HEK293 (cell line): ENCODE measurements at regions not wholly inside any gene's neighbourhood (a gene's known extent, or its start where the extent isn't known, plus 50 kb on each side); places are given as distances from the start of the nearest gene placed in this dataset.

Experiments used
- CTCF ChIA-PET: fragments of 350-600 bp; formaldehyde crosslinking; extraction: SDS; loops from one replicate; lab custom pipeline; 2021; ENCODE audit warnings: antibody characterized with exemption; lab: Yijun Ruan, JAX
- POLR2A ChIA-PET: fragments of 300-600 bp; formaldehyde crosslinking; extraction: SDS; loops from one replicate; lab custom pipeline; 2020; ENCODE audit warnings: antibody characterized with exemption, inconsistent platforms; lab: Yijun Ruan, JAX
- H3K27ac ChIP-seq: fragments of 200-500 bp; sonication (Bioruptor generic); 2 replicates; pipeline ENCODE4 v1.5.1; 2014; ENCODE audit warnings: low read depth, low read length, control low read depth, inconsistent platforms; ENCODE audit errors: extremely low read depth
- H3K36me3 ChIP-seq, 2 experiments: fragments of 200-500 bp in 1 of 2; sonication (Bioruptor generic) in 1 of 2; 1 replicate in 1 of 2; 2 replicates in 1 of 2; pipeline ENCODE4 v1.5.1; 2014 to 2017; ENCODE audit warnings: inconsistent platforms in 2 of 2, low read length in 2 of 2; ENCODE audit not compliant: control insufficient read depth in 2 of 2, insufficient read depth in 1 of 2
- H3K4me1 ChIP-seq: fragments of 200-500 bp; sonication (Bioruptor generic); 2 replicates; pipeline ENCODE4 v1.5.1; 2014; ENCODE audit warnings: mild to moderate bottlenecking, low read length, inconsistent platforms; ENCODE audit not compliant: control insufficient read depth, insufficient read depth
- H3K4me3 ChIP-seq: 2 replicates; pipeline ENCODE4 v1.5.1; 2011; ENCODE audit warnings: low read depth, mild to moderate bottlenecking, control low read depth, low read length, moderate library complexity
- H3K9me3 ChIP-seq: fragments of 200-500 bp; sonication (Bioruptor generic); 2 replicates; pipeline ENCODE4 v1.5.1; 2014; ENCODE audit warnings: low read depth, low read length, inconsistent platforms; ENCODE audit not compliant: control insufficient read depth, insufficient read depth
- GFI1B ChIP-seq: fragments of 450-650 bp; formaldehyde crosslinking; IDR thresholded peaks from 2 replicates; pipeline ENCODE4 v1.5.1; 2016; ENCODE audit warnings: missing biosample characterization, missing genetic modification characterization
- IKZF3 ChIP-seq: fragments of 450-650 bp; IDR thresholded peaks from 2 replicates; pipeline ENCODE4 v1.5.0; 2018; ENCODE audit warnings: missing biosample characterization, mild to moderate bottlenecking, missing genetic modification characterization, moderate library complexity
- KLF10 ChIP-seq: fragments of 450-650 bp; IDR thresholded peaks from 2 replicates; pipeline ENCODE4 v1.5.1; 2018; ENCODE audit warnings: missing biosample characterization, mild to moderate bottlenecking, missing genetic modification characterization
- KLF16 ChIP-seq: fragments of 450-650 bp; formaldehyde crosslinking; IDR thresholded peaks from 2 replicates; pipeline ENCODE4 v1.5.1; 2017; ENCODE audit warnings: missing biosample characterization, missing genetic modification characterization
- MZF1 ChIP-seq: fragments of 450-650 bp; formaldehyde crosslinking; IDR thresholded peaks from 2 replicates; pipeline ENCODE4 v1.5.1; 2017; ENCODE audit warnings: missing biosample characterization, missing genetic modification characterization, borderline replicate concordance
- YY1 ChIP-seq: fragments of 450-650 bp; formaldehyde crosslinking; IDR thresholded peaks from 2 replicates; pipeline ENCODE4 v1.5.1; 2018; ENCODE audit warnings: missing biosample characterization, missing genetic modification characterization
- YY2 ChIP-seq: fragments of 450-650 bp; formaldehyde crosslinking; IDR thresholded peaks from 2 replicates; pipeline ENCODE4 v1.5.1; 2016; ENCODE audit warnings: missing biosample characterization, missing genetic modification characterization
- ZBTB8A ChIP-seq: fragments of 450-650 bp; formaldehyde crosslinking; IDR thresholded peaks from 2 replicates; pipeline ENCODE4 v1.5.1; 2016; ENCODE audit warnings: missing biosample characterization, missing genetic modification characterization
- ZFP41 ChIP-seq: fragments of 450-650 bp; formaldehyde crosslinking; IDR thresholded peaks from 2 replicates; pipeline ENCODE4 v1.5.1; 2016; ENCODE audit warnings: missing biosample characterization, missing genetic modification characterization, borderline replicate concordance
- ZNF157 ChIP-seq: fragments of 450-650 bp; formaldehyde crosslinking; IDR thresholded peaks from 2 replicates; pipeline ENCODE4 v1.5.1; 2016; ENCODE audit warnings: missing biosample characterization, missing genetic modification characterization
- ZNF169 ChIP-seq: fragments of 450-650 bp; formaldehyde crosslinking; IDR thresholded peaks from 2 replicates; pipeline ENCODE4 v1.5.1; 2016; ENCODE audit warnings: missing biosample characterization, missing genetic modification characterization
- ZNF211 ChIP-seq: fragments of 450-650 bp; formaldehyde crosslinking; IDR thresholded peaks from 2 replicates; pipeline ENCODE4 v1.5.1; 2016; ENCODE audit warnings: low read depth, missing biosample characterization, missing genetic modification characterization
- ZNF416 ChIP-seq: fragments of 450-650 bp; formaldehyde crosslinking; IDR thresholded peaks from 2 replicates; pipeline ENCODE4 v1.5.1; 2016; ENCODE audit warnings: missing biosample characterization, missing genetic modification characterization
- ZNF530 ChIP-seq: fragments of 450-650 bp; formaldehyde crosslinking; IDR thresholded peaks from 2 replicates; pipeline ENCODE4 v1.5.1; 2016; ENCODE audit warnings: low read depth, missing biosample characterization, missing genetic modification characterization
- ZNF561 ChIP-seq: fragments of 450-650 bp; IDR thresholded peaks from 2 replicates; pipeline ENCODE4 v1.5.1; 2018; ENCODE audit warnings: missing biosample characterization, missing genetic modification characterization, borderline replicate concordance
- ZNF626 ChIP-seq: fragments of 450-650 bp; sonication (Bioruptor Pico); formaldehyde crosslinking; IDR thresholded peaks from 2 replicates; pipeline ENCODE4 v1.5.1; 2018; ENCODE audit warnings: missing biosample characterization, missing genetic modification characterization, inconsistent platforms
- TF ChIP-seq, protein P1 (sequence below): fragments of 450-650 bp; formaldehyde crosslinking; IDR thresholded peaks from 2 replicates; pipeline ENCODE4 v1.5.1; 2016; ENCODE audit warnings: missing biosample characterization, missing genetic modification characterization
- TF ChIP-seq, protein P2 (sequence below): fragments of 450-650 bp; formaldehyde crosslinking; IDR thresholded peaks from 2 replicates; pipeline ENCODE4 v1.5.1; 2016; ENCODE audit warnings: missing biosample characterization, missing genetic modification characterization
- TF ChIP-seq, protein P3 (sequence below): fragments of 450-650 bp; formaldehyde crosslinking; IDR thresholded peaks from 2 replicates; pipeline ENCODE4 v1.5.1; 2016; ENCODE audit warnings: missing biosample characterization, missing genetic modification characterization
- TF ChIP-seq, protein P4 (sequence below): fragments of 450-650 bp; formaldehyde crosslinking; IDR thresholded peaks from 2 replicates; pipeline ENCODE4 v1.5.1; 2016; ENCODE audit warnings: missing biosample characterization, missing genetic modification characterization

DNA sequence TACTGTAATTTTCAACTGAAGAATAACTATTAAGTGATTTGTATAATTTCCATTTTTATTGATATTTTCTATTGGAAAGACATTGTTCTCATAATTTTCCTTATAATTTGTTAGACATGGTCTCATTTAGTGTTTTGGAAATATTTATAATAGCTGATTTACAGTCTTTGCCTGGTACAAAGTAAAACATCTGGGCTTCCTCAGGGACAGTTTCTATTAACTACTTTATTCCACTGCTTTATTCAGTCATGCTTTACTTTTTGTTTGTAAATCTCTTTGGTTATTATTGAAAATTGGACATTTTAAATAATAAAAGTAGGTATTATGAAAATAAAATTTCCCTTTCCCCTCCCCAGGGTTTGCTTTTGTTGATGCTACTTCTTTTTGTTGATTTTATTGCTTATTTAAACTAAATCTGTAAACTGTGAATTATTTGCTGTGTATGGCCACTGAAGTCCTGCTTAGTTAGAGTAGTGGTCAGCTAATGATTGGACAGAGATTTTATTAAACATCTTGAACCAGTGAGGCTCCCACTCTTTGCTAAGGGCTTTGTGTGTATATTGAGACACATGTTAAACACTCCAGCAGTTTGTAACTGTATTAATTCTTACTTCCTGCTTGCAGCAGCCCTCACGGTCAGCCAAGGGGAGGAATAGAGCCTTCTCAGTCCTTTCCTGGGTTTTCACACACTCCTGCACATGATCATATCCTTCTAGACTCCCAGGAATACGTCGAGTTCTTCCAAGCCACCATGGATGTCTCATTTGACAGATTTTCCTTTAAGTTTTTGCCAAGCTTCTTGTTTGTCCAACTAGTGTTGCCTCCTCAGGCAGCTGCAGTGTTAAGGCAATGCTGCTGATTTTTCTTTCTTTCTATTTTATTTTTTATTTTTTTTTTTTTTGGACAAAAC is 994.6 kb upstream of the PRMT6 start (continued):
- TF ChIP-seq, protein P1, sequence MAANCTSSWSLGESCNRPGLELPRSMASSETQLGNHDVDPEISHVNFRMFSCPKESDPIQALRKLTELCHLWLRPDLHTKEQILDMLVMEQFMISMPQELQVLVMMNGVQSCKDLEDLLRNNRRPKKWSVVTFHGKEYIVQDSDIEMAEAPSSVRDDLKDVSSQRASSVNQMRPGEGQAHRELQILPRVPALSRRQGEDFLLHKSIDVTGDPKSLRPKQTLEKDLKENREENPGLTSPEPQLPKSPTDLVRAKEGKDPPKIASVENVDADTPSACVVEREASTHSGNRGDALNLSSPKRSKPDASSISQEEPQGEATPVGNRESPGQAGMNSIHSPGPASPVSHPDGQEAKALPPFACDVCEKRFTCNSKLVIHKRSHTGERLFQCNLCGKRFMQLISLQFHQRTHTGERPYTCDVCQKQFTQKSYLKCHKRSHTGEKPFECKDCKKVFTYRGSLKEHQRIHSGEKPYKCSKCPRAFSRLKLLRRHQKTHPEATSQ (tag by site-specific recombination), result no peak
- no peak for TF ChIP-seq ZNF626 (tag by site-specific recombination)
- TF ChIP-seq ZFP41 (tag by site-specific recombination), result no peak
- TF ChIP-seq YY2, result no peak

DNA sequence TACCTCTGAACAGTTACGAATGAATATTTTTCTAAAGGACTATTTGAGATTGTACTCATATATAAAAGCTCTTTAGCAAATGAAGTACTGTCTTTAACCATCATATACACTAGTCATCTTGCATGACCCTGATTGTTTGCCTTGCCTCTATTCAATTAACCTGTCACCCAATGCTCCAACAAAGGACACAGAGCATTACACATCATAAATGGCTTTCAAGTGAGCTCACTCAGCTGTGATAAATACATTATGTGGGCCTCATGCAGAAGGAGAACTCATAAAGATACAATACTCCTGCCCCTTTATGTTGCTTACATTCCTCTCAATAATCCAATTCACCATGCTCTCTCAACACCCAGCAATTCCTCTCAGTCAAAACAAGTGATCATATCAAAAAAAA is 993.0 kb upstream of the PRMT6 start:
- Histone ChIP-seq H3K9me3 (no peaks in the 10 kb centered on the region), H3K27ac (no peak overlapping the region), H3K4me3 (no peak overlapping the region), H3K4me1 (no peaks in the 10 kb centered on the region), H3K36me3 (no peaks in the 10 kb centered on the region)
- CTCF ChIA-PET, result no interaction called here
- no peak for TF ChIP-seq ZNF530 (tag by site-specific recombination)
- TF ChIP-seq, protein P2, sequence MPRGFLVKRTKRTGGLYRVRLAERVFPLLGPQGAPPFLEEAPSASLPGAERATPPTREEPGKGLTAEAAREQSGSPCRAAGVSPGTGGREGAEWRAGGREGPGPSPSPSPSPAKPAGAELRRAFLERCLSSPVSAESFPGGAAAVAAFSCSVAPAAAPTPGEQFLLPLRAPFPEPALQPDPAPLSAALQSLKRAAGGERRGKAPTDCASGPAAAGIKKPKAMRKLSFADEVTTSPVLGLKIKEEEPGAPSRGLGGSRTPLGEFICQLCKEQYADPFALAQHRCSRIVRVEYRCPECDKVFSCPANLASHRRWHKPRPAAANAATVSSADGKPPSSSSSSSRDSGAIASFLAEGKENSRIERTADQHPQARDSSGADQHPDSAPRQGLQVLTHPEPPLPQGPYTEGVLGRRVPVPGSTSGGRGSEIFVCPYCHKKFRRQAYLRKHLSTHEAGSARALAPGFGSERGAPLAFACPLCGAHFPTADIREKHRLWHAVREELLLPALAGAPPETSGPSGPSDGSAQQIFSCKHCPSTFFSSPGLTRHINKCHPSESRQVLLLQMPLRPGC (tag by site-specific recombination), result no peak
- TF ChIP-seq, protein P3, sequence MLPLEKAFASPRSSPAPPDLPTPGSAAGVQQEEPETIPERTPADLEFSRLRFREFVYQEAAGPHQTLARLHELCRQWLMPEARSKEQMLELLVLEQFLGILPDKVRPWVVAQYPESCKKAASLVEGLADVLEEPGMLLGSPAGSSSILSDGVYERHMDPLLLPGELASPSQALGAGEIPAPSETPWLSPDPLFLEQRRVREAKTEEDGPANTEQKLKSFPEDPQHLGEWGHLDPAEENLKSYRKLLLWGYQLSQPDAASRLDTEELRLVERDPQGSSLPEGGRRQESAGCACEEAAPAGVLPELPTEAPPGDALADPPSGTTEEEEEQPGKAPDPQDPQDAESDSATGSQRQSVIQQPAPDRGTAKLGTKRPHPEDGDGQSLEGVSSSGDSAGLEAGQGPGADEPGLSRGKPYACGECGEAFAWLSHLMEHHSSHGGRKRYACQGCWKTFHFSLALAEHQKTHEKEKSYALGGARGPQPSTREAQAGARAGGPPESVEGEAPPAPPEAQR (tag by site-specific recombination), result no peak
- TF ChIP-seq, all 188 proteins: peak for 0
- POLR2A ChIA-PET, result no interaction called here

DNA sequence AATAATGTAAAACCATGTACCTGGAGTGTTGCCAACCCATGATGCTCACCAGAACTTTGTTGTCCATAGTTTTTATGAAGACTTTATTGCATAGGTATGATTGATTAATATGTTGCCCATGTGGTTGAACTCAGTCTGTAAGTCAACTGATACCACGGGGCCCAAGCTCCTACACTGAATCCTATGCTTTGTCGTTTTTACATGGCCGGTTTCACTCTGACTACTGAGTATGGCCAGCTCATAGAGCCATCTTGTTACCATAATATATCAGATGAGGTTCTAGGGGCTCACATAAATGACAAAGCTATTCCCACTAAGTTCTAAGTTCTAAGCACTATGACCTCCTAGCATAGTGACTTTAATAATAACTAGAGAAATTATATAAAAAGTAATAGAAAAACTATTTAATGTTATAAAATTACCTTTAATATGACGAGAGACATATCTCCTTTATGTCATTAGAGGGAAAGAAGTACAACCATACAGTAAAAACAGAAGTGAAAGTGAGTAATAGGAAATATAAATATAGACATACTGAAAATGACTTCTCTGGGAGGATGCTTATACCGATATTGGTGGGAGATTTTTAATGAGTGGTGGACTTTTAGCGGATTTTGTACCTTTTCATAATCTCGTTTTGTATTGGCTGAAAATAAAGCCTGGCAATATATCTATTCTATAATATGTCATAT is 983.4 kb upstream of the PRMT6 start:
- CTCF ChIA-PET, result no interaction called here

DNA sequence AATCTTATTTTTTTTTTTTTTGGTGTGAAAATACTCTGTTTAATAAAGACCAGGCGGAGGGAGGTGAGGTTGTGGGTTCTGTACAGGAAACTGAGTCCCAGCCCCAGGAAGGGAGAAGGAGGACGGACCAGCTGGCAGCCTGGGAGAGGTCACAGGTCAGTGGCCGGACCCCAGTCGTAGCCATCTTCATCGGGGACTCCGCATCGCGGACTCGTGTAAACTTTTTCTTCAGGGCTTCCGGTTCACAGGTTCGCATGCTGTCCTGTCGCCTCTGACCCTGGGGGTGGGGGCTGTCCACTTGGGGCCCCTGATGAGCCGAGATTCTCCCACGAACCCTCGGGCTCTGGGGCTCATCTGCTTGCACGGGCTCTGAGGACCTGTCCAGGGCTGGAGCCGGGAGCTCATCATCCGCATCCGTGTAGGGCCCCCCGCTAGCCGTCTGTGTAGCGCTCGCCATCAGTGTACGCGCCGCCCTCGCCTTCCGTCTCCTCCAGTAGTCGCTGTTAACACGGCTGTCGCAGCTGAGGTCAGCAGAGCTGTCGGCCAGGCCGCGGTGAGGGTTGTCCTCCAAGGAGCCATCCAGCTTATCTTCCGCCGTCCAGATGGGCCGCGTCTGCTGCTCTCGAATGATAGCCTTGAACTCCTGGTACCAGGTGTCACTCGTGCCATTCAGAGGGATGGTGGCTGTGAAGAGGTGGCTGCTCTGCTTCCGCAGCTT is 975.7 kb upstream of the PRMT6 start:
- Histone ChIP-seq H3K4me3 (no peak overlapping the region), H3K27ac (no peak overlapping the region), H3K36me3 (no peaks in the 10 kb centered on the region), H3K4me1 (no peaks in the 10 kb centered on the region), H3K9me3 (no peaks in the 10 kb centered on the region)
- CTCF ChIA-PET, result no interaction called here
- POLR2A ChIA-PET, result no interaction called here
- TF ChIP-seq ZNF157 (tag by site-specific recombination) (no peak), ZNF416 (tag by site-specific recombination) (no peak), MZF1 (no peak), KLF16 (no peak), ZNF530 (tag by site-specific recombination) (no peak), ZNF211 (tag by site-specific recombination) (no peak), ZNF169 (tag by site-specific recombination) (no peak), KLF10 (tag by site-specific recombination) (no peak), GFI1B (tag by site-specific recombination) (no peak)
- TF ChIP-seq, protein P4, sequence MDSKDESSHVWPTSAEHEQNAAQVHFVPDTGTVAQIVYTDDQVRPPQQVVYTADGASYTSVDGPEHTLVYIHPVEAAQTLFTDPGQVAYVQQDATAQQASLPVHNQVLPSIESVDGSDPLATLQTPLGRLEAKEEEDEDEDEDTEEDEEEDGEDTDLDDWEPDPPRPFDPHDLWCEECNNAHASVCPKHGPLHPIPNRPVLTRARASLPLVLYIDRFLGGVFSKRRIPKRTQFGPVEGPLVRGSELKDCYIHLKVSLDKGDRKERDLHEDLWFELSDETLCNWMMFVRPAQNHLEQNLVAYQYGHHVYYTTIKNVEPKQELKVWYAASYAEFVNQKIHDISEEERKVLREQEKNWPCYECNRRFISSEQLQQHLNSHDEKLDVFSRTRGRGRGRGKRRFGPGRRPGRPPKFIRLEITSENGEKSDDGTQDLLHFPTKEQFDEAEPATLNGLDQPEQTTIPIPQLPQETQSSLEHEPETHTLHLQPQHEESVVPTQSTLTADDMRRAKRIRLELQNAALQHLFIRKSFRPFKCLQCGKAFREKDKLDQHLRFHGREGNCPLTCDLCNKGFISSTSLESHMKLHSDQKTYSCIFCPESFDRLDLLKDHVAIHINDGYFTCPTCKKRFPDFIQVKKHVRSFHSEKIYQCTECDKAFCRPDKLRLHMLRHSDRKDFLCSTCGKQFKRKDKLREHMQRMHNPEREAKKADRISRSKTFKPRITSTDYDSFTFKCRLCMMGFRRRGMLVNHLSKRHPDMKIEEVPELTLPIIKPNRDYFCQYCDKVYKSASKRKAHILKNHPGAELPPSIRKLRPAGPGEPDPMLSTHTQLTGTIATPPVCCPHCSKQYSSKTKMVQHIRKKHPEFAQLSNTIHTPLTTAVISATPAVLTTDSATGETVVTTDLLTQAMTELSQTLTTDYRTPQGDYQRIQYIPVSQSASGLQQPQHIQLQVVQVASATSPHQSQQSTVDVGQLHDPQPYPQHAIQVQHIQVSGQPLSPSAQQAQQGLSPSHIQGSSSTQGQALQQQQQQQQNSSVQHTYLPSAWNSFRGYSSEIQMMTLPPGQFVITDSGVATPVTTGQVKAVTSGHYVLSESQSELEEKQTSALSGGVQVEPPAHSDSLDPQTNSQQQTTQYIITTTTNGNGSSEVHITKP, result no peak

More for the DNA sequence above, 983.4 kb upstream of the PRMT6 start:
- Histone ChIP-seq H3K4me1 (no peaks in the 10 kb centered on the region), H3K36me3 (no peaks in the 10 kb centered on the region), H3K9me3 (no peaks in the 10 kb centered on the region), H3K4me3 (no peak overlapping the region), H3K27ac (no peak overlapping the region)
- TF ChIP-seq YY1 (no peak), IKZF3 (tag by site-specific recombination) (no peak), ZNF561 (tag by site-specific recombination) (no peak), ZBTB8A (tag by site-specific recombination) (no peak)
- POLR2A ChIA-PET, result no interaction called here
